Duodenal mucosa (tissue), 2 donors: ENCODE measurements at regions not wholly inside any gene's neighbourhood (a gene's known extent, or its start where the extent isn't known, plus 50 kb on each side); places are given as distances from the start of the nearest gene placed in this dataset.

Experiments used
- H3K27ac ChIP-seq: one replicate; pipeline ENCODE4 v1.7.0; 2013; ENCODE audit warnings: low read depth, low read length
- H3K27me3 ChIP-seq, 2 donors: one replicate each; pipeline ENCODE4 v1.7.0; 2013; ENCODE audit warnings: low read length in 2 of 2, control low read depth in 1 of 2; ENCODE audit not compliant: insufficient read depth in 2 of 2, control insufficient read depth in 1 of 2
- H3K36me3 ChIP-seq, 2 donors: one replicate each; pipeline ENCODE4 v1.7.0; 2013; ENCODE audit warnings: low read length in 2 of 2, control low read depth in 1 of 2; ENCODE audit not compliant: insufficient read depth in 2 of 2, control insufficient read depth in 1 of 2
- H3K4me1 ChIP-seq, 2 donors: one replicate each; pipeline ENCODE4 v1.7.0; 2013; ENCODE audit warnings: low read length in 2 of 2, control low read depth in 1 of 2; ENCODE audit not compliant: insufficient read depth in 2 of 2, control insufficient read depth in 1 of 2
- H3K4me3 ChIP-seq, 2 donors: one replicate each; pipeline ENCODE4 v1.7.0; 2013; ENCODE audit warnings: low read length in 2 of 2, low read depth in 1 of 2
- H3K9ac ChIP-seq, 2 donors: one replicate each; pipeline ENCODE4 v1.7.0; 2013; ENCODE audit warnings: low read length in 2 of 2, low read depth in 1 of 2
- H3K9me3 ChIP-seq, 2 donors: one replicate each; pipeline ENCODE4 v1.7.0; 2013; ENCODE audit warnings: low read length in 2 of 2, control low read depth in 1 of 2; ENCODE audit not compliant: control insufficient read depth in 1 of 2

GRCh38 chr10:28113202-28113601, 114.3 kb upstream of the ODAD2 start:
- H3K27ac ChIP-seq, result no peak overlapping the region
- no peaks in the 10 kb centered on the region for H3K9me3 ChIP-seq
- H3K27me3 ChIP-seq, result no peaks in the 10 kb centered on the region
- no peaks in the 10 kb centered on the region for H3K36me3 ChIP-seq
- H3K4me3 ChIP-seq, result no peak overlapping the region
- H3K9ac ChIP-seq, result no peak overlapping the region
- H3K4me1 ChIP-seq, result no peaks in the 10 kb centered on the region

- H3K9ac ChIP-seq, result no peak overlapping the region
- H3K27ac ChIP-seq, result no peak overlapping the region
- no peaks in the 10 kb centered on the region for H3K36me3 ChIP-seq
- H3K9me3 ChIP-seq, result no peaks in the 10 kb centered on the region
- H3K4me3 ChIP-seq, result no peak overlapping the region
- no peaks in the 10 kb centered on the region for H3K27me3 ChIP-seq
- no peaks in the 10 kb centered on the region for H3K4me1 ChIP-seq
Measured at GRCh38 chr10:28111712-28112111, 112.8 kb upstream of the ODAD2 start.

GRCh38 chr10:28105561-28105960, 106.7 kb upstream of the ODAD2 start:
- Histone ChIP-seq H3K9me3 (no peaks in the 10 kb centered on the region), H3K27me3 (no peaks in the 10 kb centered on the region), H3K4me1 (no peaks in the 10 kb centered on the region), H3K27ac (no peak overlapping the region), H3K4me3 (no peak overlapping the region), H3K36me3 (no peaks in the 10 kb centered on the region), H3K9ac (no peak overlapping the region)

GRCh38 chr10:28097633-28098032, 98.8 kb upstream of the ODAD2 start:
- Histone ChIP-seq H3K9ac (no peak overlapping the region), H3K36me3 (no peaks in the 10 kb centered on the region), H3K9me3 (no peaks in the 10 kb centered on the region), H3K27me3 (no peaks in the 10 kb centered on the region), H3K27ac (no peak overlapping the region), H3K4me3 (no peak overlapping the region), H3K4me1 (no peaks in the 10 kb centered on the region)

GRCh38 chr10:28095791-28096378, 97.0 kb upstream of the ODAD2 start:
- Histone ChIP-seq H3K27ac (no peak overlapping the region), H3K9ac (no peak overlapping the region), H3K4me1 (no peaks in the 10 kb centered on the region), H3K4me3 (no peak overlapping the region), H3K9me3 (no peaks in the 10 kb centered on the region), H3K27me3 (no peaks in the 10 kb centered on the region), H3K36me3 (no peaks in the 10 kb centered on the region)

GRCh38 chr10:28094121-28094520, 95.2 kb upstream of the ODAD2 start:
- Histone ChIP-seq H3K27ac (no peak overlapping the region), H3K27me3 (no peaks in the 10 kb centered on the region), H3K9ac (no peak overlapping the region), H3K4me3 (no peak overlapping the region), H3K36me3 (no peaks in the 10 kb centered on the region), H3K9me3 (no peaks in the 10 kb centered on the region), H3K4me1 (no peaks in the 10 kb centered on the region)

GRCh38 chr10:28091913-28092312, 93.0 kb upstream of the ODAD2 start:
- Histone ChIP-seq H3K27me3 (no peaks in the 10 kb centered on the region), H3K9me3 (no peaks in the 10 kb centered on the region)

GRCh38 chr10:28090506-28090905, 91.6 kb upstream of the ODAD2 start:
- H3K27me3 ChIP-seq, result no peaks in the 10 kb centered on the region
- H3K4me3 ChIP-seq, result no peak overlapping the region
- no peak overlapping the region for H3K27ac ChIP-seq
- no peak overlapping the region for H3K9ac ChIP-seq
- no peaks in the 10 kb centered on the region for H3K36me3 ChIP-seq
- no peaks in the 10 kb centered on the region for H3K4me1 ChIP-seq
- H3K9me3 ChIP-seq, result no peaks in the 10 kb centered on the region

More at GRCh38 chr10:28091913-28092312, 93.0 kb upstream of the ODAD2 start:
- H3K4me1 ChIP-seq, result no peaks in the 10 kb centered on the region
- H3K36me3 ChIP-seq, result no peaks in the 10 kb centered on the region
- H3K4me3 ChIP-seq, result no peak overlapping the region
- H3K27ac ChIP-seq, result no peak overlapping the region
- no peak overlapping the region for H3K9ac ChIP-seq

- Histone ChIP-seq H3K4me1 (no peaks in the 10 kb centered on the region), H3K9ac (no peak overlapping the region), H3K27ac (no peak overlapping the region), H3K4me3 (no peak overlapping the region), H3K9me3 (no peaks in the 10 kb centered on the region), H3K36me3 (no peaks in the 10 kb centered on the region), H3K27me3 (no peaks in the 10 kb centered on the region)
Measured at GRCh38 chr10:28089467-28089866, 90.6 kb upstream of the ODAD2 start.

- no peaks in the 10 kb centered on the region for H3K36me3 ChIP-seq
- no peak overlapping the region for H3K4me3 ChIP-seq
- no peak overlapping the region for H3K27ac ChIP-seq
- no peaks in the 10 kb centered on the region for H3K4me1 ChIP-seq
- H3K27me3 ChIP-seq, result no peaks in the 10 kb centered on the region
- H3K9ac ChIP-seq, result no peak overlapping the region
- no peaks in the 10 kb centered on the region for H3K9me3 ChIP-seq
Measured at GRCh38 chr10:28087661-28088351, 88.9 kb upstream of the ODAD2 start.
